Endothelial cell of umbilical vein (primary cell): ENCODE measurements at regions not wholly inside any gene's neighbourhood (a gene's known extent, or its start where the extent isn't known, plus 50 kb on each side); places are given as distances from the start of the nearest gene placed in this dataset.

Source experiments
- BruUV-seq: library from RNA; stranded (reverse); fragments of 400-500 nt; replicated peaks from 2 replicates; lab custom pipeline; 2021; lab: Mats Ljungman, UMichigan
- CTCF ChIA-PET: fragments of 300-600, 350-600 bp; sonication (Branson Sonifier 250); formaldehyde crosslinking; loops from one replicate; lab custom pipeline; 2021; ENCODE audit warnings: antibody characterized with exemption, inconsistent platforms; lab: Charles Lee
- POLR2A ChIA-PET: fragments of 300-600, 350-600 bp; sonication (Branson Sonifier 250); formaldehyde crosslinking; loops from one replicate; lab custom pipeline; 2021; ENCODE audit warnings: antibody characterized with exemption, inconsistent platforms; lab: Charles Lee
- DNase-seq: peaks from one replicate; pipeline ENCODE4 v3.0.0-alpha.2; 2011; ENCODE audit warnings: low read depth, low spot score
- FAIRE-seq: peaks from 2 replicates; lab custom pipeline; 2011; peaks lifted over from hg19 to GRCh38; lab: Jason Lieb, UNC
- H2AFZ ChIP-seq: 2 replicates; pipeline ENCODE4 v1.6.0; 2012; ENCODE audit warnings: low read depth, low read length, control low read depth, inconsistent platforms
- H3K27ac ChIP-seq: 2 replicates; pipeline ENCODE4 v1.5.1; 2011; ENCODE audit warnings: low read depth, mild to moderate bottlenecking, control low read depth, low read length, moderate library complexity; ENCODE audit not compliant: insufficient read depth
- H3K27me3 ChIP-seq, 2 experiments: 2 replicates each; pipeline versions ENCODE4 v1.6.0 to v1.6.1; 2011; ENCODE audit warnings: low read length in 2 of 2, mixed read lengths in 1 of 2; ENCODE audit not compliant: control insufficient read depth in 2 of 2, insufficient read depth in 2 of 2
- H3K36me3 ChIP-seq, 2 experiments: 2 replicates in 1 of 2; 3 replicates in 1 of 2; pipeline ENCODE4 v1.5.1; 2011; ENCODE audit warnings: low read length in 2 of 2, mild to moderate bottlenecking in 1 of 2, moderate library complexity in 1 of 2; ENCODE audit not compliant: control insufficient read depth in 2 of 2, insufficient read depth in 2 of 2; ENCODE audit errors: extremely low read depth in 1 of 2
- H3K4me1 ChIP-seq: 3 replicates; pipeline ENCODE4 v1.5.1; 2011; ENCODE audit warnings: mild to moderate bottlenecking, low read length; ENCODE audit not compliant: control insufficient read depth, insufficient read depth; ENCODE audit errors: extremely low read depth
- H3K4me2 ChIP-seq: 2 replicates; pipeline ENCODE4 v1.6.1; 2011; ENCODE audit warnings: low read length, control low read depth, mixed read lengths; ENCODE audit not compliant: insufficient read depth
- H3K4me3 ChIP-seq, 3 experiments: fragments of 200-600 bp in 1 of 3; sonication (generic), shearing (Covaris generic) in 1 of 3; replicated peaks in 1 of 3; 2 replicates each; pipeline ENCODE4 v1.5.1; 2011 to 2016; ENCODE audit warnings: control low read depth in 3 of 3, low read length in 3 of 3, mild to moderate bottlenecking in 2 of 3, inconsistent platforms in 1 of 3, low read depth in 1 of 3, moderate library complexity in 1 of 3; ENCODE audit not compliant: insufficient read depth in 1 of 3
- H3K79me2 ChIP-seq: 2 replicates; pipeline ENCODE4 v1.6.0; 2012; ENCODE audit warnings: low read length, inconsistent platforms; ENCODE audit not compliant: control insufficient read depth, insufficient read depth
- H3K9ac ChIP-seq: replicated peaks from 2 replicates; pipeline ENCODE3; 2011; ENCODE audit warnings: low read length, control low read depth; ENCODE audit not compliant: insufficient read depth; ENCODE audit errors: extremely low read depth
- H3K9me1 ChIP-seq: replicated peaks from 3 replicates; pipeline ENCODE4 v1.6.0; 2011; ENCODE audit warnings: mild to moderate bottlenecking, low read length; ENCODE audit not compliant: control insufficient read depth, insufficient read depth; ENCODE audit errors: extremely low read depth
- H3K9me3 ChIP-seq: replicated peaks from 2 replicates; pipeline ENCODE4 v1.5.1; 2012; ENCODE audit warnings: low read length, inconsistent platforms; ENCODE audit not compliant: control insufficient read depth, insufficient read depth
- H4K20me1 ChIP-seq: replicated peaks from 2 replicates; pipeline ENCODE3; 2011; ENCODE audit warnings: mild to moderate bottlenecking, low read length; ENCODE audit not compliant: control insufficient read depth, insufficient read depth; ENCODE audit errors: extremely low read depth
- CTCF ChIP-seq, 2 donors: IDR thresholded peaks; 1 replicate in 1 of 2; 2 replicates in 1 of 2; pipeline ENCODE4 v1.5.1; 2011; ENCODE audit warnings: low read length in 2 of 2, mild to moderate bottlenecking in 2 of 2, moderate library complexity in 2 of 2, control low read depth in 1 of 2, inconsistent platforms in 1 of 2, low read depth in 1 of 2; ENCODE audit not compliant: insufficient read depth in 1 of 2; ENCODE audit errors: extremely low read depth in 1 of 2
- EZH2 ChIP-seq: IDR thresholded peaks from 2 replicates; pipeline ENCODE4 v1.6.1; 2012; ENCODE audit warnings: borderline replicate concordance, low read depth, mild to moderate bottlenecking, moderate library complexity, low read length, inconsistent platforms; ENCODE audit not compliant: severe bottlenecking
- FOS ChIP-seq: IDR thresholded peaks from 2 replicates; pipeline ENCODE4 v1.6.1; 2011; ENCODE audit warnings: mild to moderate bottlenecking, low read length, moderate library complexity, borderline replicate concordance; ENCODE audit not compliant: insufficient read depth
- GATA2 ChIP-seq: IDR thresholded peaks from 2 replicates; pipeline ENCODE4 v1.7.0; 2011; ENCODE audit warnings: low read depth, mild to moderate bottlenecking, moderate library complexity, mixed read lengths, low read length; ENCODE audit not compliant: insufficient read length, insufficient read depth
- JUN ChIP-seq: IDR thresholded peaks from 2 replicates; pipeline ENCODE4 v1.6.1; 2011; ENCODE audit warnings: borderline replicate concordance, low read depth; ENCODE audit not compliant: insufficient read length, insufficient read depth
- MAX ChIP-seq: IDR thresholded peaks from 2 replicates; pipeline ENCODE4 v1.6.1; 2011; ENCODE audit not compliant: insufficient read depth, insufficient read length
- MYC ChIP-seq: IDR thresholded peaks from one replicate; pipeline ENCODE4 v1.6.1; 2011; ENCODE audit warnings: mild to moderate bottlenecking, low read depth, low read length
- POLR2A ChIP-seq: IDR thresholded peaks from 2 replicates; pipeline ENCODE4 v1.6.1; 2012; ENCODE audit warnings: low read depth, mild to moderate bottlenecking, control low read depth, low read length
- POLR2AphosphoS5 ChIP-seq: IDR thresholded peaks from 2 replicates; pipeline ENCODE4 v1.6.1; 2012; ENCODE audit warnings: low read depth, mild to moderate bottlenecking, control low read depth, low read length, moderate library complexity; ENCODE audit not compliant: insufficient read depth
- dilution Hi-C: fragments of 300-500 bp; cut with MboI; formaldehyde crosslinking; loops from one replicate; pipeline ENCODE4 v1.15.0; 2019; ENCODE audit warnings: low sequenced_read_pairs; ENCODE audit not compliant: extremely low pct_ligation_motif_present
- intact Hi-C: fragments of 100-400 bp; cut with micrococcal nuclease; formaldehyde crosslinking; loops from one replicate; pipeline ENCODE4 v1.10.0; 2022

GRCh38 chrX:42269186-42269585, 345.8 kb upstream of the CASK start:
- no peak overlapping the region for H3K4me3 ChIP-seq
- no peak for TF ChIP-seq POLR2AphosphoS5
- no peak for TF ChIP-seq POLR2A
- no peak for TF ChIP-seq MAX
- no peak for TF ChIP-seq JUN
- TF ChIP-seq FOS, result no peak
- TF ChIP-seq EZH2, result no peak
- TF ChIP-seq GATA2, result no peak
- TF ChIP-seq MYC, result no peak
- no peak for TF ChIP-seq CTCF (IDR thresholded peaks at IDR 0.05; ENCODE audit: extremely low read depth in 1 of 2, insufficient read depth in 1 of 2, low read depth in 1 of 2, low read length in 2 of 2)
- dilution Hi-C loops (no loop called here), intact Hi-C loops (no loop called here)
- no peaks in the 10 kb centered on the region for H3K4me1 ChIP-seq
- H2AFZ ChIP-seq, result no peak overlapping the region
- BruUV-seq, result no TSS peak
- FAIRE-seq (no peak), DNase-seq (no peak)
- no peak overlapping the region for H3K27ac ChIP-seq
- POLR2A ChIA-PET, result no interaction called here
- no peaks in the 10 kb centered on the region for H4K20me1 ChIP-seq
- no peaks in the 10 kb centered on the region for H3K9me1 ChIP-seq
- no peaks in the 10 kb centered on the region for H3K36me3 ChIP-seq
- no peak overlapping the region for H3K4me2 ChIP-seq
- CTCF ChIA-PET, result no interaction called here
- no peaks in the 10 kb centered on the region for H3K27me3 ChIP-seq
- H3K9ac ChIP-seq, result no peak overlapping the region
- H3K9me3 ChIP-seq, result no peaks in the 10 kb centered on the region
- no peaks in the 10 kb centered on the region for H3K79me2 ChIP-seq
